DMS 273 (cell line): ENCODE measurements at regions not wholly inside any gene's neighbourhood (a gene's known extent, or its start where the extent isn't known, plus 50 kb on each side); places are given as distances from the start of the nearest gene placed in this dataset.

Experiments
- DNase-seq: peaks from one replicate; lab custom pipeline; 2025; ENCODE audit not compliant: unreplicated experiment; lab: John Stamatoyannopoulos, UW

- DNase-seq = no peak
These were observed 108.1 kb downstream of the GNAT3 start for GRCh38 chr7:80403686-80404241.

GRCh38 chr7:80401708-80402107 lies 110.2 kb downstream of the GNAT3 start:
- no peak for DNase-seq

GRCh38 chr7:80393786-80394185 lies 118.1 kb downstream of the GNAT3 start:
- no peak for DNase-seq

- peak; percentile 73 for DNase-seq
These were observed 119.4 kb downstream of the GNAT3 start for GRCh38 chr7:80392229-80393169.

- DNase-seq = peak; percentile 10
These were observed 124.2 kb downstream of the GNAT3 start for GRCh38 chr7:80387634-80388193.

GRCh38 chr7:80386686-80387085 lies 125.2 kb downstream of the GNAT3 start:
- DNase-seq = no peak

- DNase-seq = no peak
These were observed 126.4 kb downstream of the GNAT3 start for GRCh38 chr7:80385508-80385907.

- no peak for DNase-seq
These were observed 130.9 kb downstream of the GNAT3 start for GRCh38 chr7:80380957-80381356.

- DNase-seq = no peak
These were observed 132.6 kb downstream of the GNAT3 start for GRCh38 chr7:80379034-80379982.

- no peak for DNase-seq
These were observed 137.5 kb downstream of the GNAT3 start for GRCh38 chr7:80374321-80374720.

- no peak for DNase-seq
These were observed 138.3 kb downstream of the GNAT3 start for GRCh38 chr7:80373429-80374032.

- no peak for DNase-seq
These were observed 139.4 kb downstream of the GNAT3 start for GRCh38 chr7:80372415-80372814.

GRCh38 chr7:80370587-80370986 lies 141.3 kb downstream of the GNAT3 start:
- no peak for DNase-seq

GRCh38 chr7:80369321-80369720 lies 142.5 kb downstream of the GNAT3 start:
- no peak for DNase-seq

- no peak for DNase-seq
These were observed 149.2 kb downstream of the GNAT3 start for GRCh38 chr7:80362677-80363076.

GRCh38 chr7:80362010-80362618 lies 149.8 kb downstream of the GNAT3 start:
- no peak for DNase-seq

GRCh38 chr7:80359476-80359875 lies 152.4 kb downstream of the GNAT3 start:
- DNase-seq = no peak

GRCh38 chr7:80359029-80359428 lies 152.8 kb downstream of the GNAT3 start:
- DNase-seq = no peak

GRCh38 chr7:80357530-80357929 lies 154.3 kb downstream of the GNAT3 start:
- no peak for DNase-seq

- no peak for DNase-seq
These were observed 161.4 kb downstream of the GNAT3 start for GRCh38 chr7:80350430-80350829.
